Kidney glomerular epithelial cell (primary cell): ENCODE measurements at regions not wholly inside any gene's neighbourhood (a gene's known extent, or its start where the extent isn't known, plus 50 kb on each side); places are given as distances from the start of the nearest gene placed in this dataset.
"Not testable (repeated sequence)": the region's sequence is repeated elsewhere in the genome, so short reads cannot be mapped to it uniquely, and the experiment has no call there.

ENCODE experiments used
- DNase-seq: peaks from one replicate; lab custom pipeline; 2025; lab: John Stamatoyannopoulos, UW

DNA sequence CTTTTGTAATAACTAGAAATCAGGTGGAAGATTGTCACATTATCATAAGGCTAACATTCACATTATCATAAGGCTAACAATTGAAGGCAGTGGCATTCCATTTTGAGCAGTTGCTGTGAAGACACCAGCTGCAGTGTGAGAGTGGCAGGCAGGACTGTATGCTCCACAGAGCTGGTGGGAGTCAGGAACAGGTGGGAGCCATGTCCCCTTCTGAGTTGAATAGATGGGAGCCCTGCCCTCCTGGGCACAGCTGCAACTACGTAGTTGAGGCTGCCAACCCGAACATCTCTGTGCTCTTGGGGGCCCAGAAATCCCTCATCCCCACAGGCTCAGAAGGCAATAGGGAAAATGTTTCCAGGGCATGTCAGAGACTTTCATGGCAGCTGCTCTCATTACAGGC is 1627.6 kb downstream of the SI start:
- DNase-seq = no peak

- DNase-seq = no peak
These were observed 1639.5 kb downstream of the SI start for GRCh38 chr3:163438760-163439159.

- DNase-seq = no peak
These were observed 1655.6 kb downstream of the SI start for GRCh38 chr3:163422671-163423070.

DNA sequence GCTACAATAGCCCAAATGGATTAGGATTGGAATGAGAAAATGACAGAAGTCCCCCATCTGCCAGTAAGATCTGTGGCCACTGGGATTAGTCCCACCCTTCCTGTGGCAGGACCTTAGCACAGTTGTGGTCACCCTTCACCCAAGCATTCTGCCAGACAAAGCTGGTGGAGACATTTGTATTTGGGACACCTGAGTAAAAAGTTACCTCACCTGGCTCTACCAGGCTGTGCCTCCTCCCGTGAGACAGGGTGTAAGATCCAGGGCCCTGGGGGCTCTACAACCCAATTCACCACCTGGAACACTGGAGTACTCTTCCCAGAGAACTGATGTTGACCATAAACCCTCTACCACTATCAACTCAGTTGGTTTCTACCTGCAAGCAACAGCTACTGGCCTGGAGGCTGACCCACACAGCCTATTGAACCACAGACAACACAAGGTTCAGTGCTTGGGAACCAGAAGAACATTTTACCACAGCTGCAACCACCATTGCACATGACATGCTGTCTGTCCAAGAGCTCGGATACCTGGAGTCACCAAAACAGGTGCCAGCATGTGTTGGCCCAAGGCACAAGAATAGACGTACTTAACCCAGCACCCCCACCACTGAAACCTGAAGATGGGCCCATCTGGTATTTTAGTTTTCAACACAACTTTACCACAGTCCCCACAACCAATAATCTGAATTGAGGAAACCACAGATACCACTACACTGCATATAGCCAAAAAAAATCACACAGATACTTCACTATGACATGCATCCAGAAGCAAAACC is 1686.7 kb downstream of the SI start:
- no peak for DNase-seq

DNA sequence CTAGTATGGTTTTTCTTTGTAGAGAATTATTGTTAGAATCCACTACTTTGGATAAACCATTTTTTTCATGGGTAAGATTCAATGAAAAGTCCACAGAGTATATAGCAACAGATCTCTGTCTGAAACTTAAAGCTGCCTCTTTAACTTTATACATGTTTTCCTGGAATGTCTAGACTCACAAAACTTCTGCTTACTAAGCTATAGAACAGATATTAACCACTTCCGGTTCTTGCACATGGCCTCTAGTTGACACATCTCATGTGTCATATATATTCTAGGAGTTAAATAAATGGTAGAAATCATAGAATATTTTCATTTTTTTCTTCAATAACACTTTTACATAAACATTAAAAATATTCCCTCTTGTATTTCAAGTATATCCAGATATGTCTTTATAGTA is 1693.9 kb downstream of the SI start:
- DNase-seq = no peak

GRCh38 chr3:163382183-163382582 is 1696.1 kb downstream of the SI start:
- DNase-seq = no peak

GRCh38 chr3:163368168-163368567 is 1710.1 kb downstream of the SI start:
- DNase-seq = no peak

DNA sequence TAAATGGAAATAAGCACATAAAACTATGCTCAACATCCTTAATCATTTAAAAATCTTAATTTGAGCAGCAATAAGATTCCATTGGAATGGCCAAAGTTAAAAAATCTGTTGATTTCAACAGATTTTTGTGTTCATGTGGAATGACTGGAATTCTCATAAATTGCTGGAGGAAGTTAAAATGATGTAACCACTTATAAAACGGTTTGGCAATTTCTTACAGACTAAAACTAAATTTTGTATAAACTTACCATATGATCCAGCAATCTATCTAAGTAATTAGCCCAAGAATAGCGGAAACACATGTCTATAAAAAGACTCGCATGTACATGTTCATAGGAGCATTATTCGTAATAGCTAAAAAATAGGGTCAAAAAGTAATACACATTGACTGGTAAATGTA is 1713.6 kb downstream of the SI start:
- DNase-seq = no peak

DNA sequence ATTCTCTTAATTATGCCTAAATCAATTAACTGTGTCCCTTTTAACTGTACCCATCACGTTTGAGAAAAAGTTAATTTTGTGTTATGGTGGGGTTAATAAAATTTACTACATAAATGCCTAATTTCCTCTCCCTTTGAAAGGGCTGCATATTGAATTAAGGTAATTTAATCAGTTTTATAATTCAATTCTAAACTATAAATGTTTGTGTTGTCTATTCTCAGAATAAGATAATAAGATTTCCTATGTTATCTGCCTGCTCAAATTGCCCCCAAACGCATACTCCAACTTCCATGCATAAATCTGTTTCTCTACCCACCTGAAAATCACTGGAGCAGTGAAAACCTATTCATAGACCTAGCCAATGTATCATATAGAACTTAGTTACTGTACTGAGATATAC is 1716.1 kb downstream of the SI start:
- no peak for DNase-seq

DNA sequence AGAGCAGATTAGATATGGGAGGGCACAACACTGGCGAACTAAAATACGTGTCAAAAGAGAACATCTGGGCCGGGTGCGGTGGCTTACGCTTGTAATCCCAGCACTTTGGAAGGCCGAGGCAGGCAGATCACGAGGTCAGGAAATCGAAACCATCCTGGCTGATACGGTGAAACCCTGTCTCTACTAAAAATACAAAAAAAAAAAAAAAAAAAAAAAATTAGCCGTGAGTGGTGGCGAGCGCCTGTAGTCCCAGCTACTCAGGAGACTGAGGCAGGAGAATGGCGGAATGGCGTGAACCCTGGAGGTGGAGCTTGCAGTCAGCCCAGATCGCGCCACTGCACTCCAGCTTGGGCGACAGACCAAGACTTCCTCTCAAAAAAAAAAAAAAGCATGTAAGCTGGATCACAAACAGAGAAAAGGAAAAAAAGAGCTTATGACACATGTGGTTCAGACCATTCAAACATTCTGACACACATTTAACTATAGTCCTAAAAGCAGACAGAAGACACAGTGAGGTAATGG is 1716.9 kb downstream of the SI start:
- not testable (repeated sequence) for DNase-seq

DNA sequence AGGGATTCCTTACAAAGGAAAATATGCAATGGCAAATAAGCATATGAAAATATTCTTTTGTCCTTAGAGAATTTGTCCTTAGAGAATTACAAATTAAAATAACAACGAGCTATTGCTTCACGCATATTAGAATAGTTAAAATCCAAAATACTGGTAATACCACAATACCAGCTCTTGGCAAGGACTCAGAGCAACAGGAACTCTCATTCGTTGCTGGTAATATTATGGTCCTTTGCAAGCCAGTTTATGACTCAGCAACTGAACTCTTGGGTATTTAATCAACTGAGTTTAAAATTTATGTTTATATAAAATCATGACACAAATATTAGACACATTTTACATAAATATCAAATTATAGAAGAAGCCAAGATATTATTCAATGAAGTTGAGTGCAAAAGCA is 1730.4 kb downstream of the SI start:
- no peak for DNase-seq

DNA sequence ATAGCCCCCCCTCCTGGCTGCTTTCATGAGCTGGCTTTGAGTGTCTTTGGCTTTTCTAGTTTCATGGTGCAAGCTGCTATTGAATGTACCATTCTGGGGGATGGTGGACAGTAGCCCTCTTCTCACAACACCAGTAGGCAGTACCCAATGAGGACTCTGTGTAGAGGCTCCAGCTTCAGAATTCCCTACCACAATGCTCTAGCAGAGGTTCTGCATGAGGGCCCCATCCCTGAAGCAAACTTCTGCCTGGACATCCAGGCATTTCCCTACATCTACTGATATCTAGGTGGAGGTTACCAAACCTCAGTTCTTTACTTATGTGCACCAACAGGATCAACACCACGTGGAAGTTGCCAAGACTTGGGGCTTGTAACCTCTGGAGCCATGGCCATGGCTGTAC is 1742.9 kb downstream of the SI start:
- DNase-seq = no peak

GRCh38 chr3:163328680-163329079 is 1749.6 kb downstream of the SI start:
- no peak for DNase-seq

DNA sequence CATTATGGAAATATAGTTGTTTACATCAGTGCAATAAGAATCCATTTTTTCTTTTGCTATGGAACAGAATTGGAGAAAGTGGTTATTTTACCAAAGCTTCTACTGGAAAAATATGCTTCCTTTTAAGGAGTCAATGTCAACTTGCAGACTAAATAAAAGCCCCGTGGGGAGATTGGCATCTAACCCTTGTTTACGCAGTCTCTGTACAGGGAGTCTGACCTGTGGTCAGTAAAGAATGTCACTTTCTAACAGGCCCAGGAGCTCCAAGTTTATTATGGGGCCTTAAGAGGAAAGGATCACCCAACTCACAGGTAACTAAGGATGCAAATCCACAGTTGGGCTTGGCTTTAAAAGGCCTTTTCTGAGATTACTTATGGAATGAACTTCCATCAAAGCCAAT is 1751.2 kb downstream of the SI start:
- DNase-seq = no peak

DNA sequence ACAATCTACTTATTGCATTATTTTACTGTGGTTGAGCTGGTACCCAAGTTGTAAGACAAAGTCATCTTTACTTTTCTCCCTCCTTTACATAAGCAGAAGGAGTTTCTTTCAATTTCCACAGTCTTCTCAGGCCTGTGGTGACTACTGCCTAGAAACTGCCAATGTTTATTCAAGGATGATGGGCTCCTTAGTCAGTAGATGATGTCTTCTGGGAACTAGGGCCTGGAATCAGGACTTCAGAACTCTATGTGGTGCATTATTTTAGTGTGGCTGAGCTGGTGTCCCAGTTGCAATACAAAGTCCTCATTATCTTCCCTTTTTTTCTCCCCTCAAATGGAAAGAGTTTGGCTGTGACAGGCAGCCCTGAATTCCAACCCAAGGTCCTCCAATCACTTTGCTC is 1762.5 kb downstream of the SI start:
- no peak for DNase-seq

DNA sequence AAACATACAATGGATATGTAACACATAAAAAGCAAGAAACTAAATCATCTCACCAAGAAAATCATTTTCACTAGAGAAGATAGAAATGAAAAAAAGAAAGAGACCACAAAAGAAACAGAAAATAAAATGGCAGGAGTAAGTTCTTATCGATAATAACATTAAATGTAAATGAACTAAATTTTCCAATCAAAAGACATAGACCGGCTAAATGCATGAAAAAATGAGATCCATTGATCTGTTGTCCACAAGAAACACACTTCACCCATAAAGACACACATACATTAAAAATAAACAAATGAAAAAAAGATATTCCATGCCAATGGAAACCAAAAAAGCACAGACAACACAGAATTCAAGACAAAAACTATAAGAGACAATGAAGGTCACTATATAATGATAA is 1771.9 kb downstream of the SI start:
- no peak for DNase-seq

GRCh38 chr3:163273694-163274093 is 1777.1 kb downstream of the OTOL1 start:
- DNase-seq = no peak

DNA sequence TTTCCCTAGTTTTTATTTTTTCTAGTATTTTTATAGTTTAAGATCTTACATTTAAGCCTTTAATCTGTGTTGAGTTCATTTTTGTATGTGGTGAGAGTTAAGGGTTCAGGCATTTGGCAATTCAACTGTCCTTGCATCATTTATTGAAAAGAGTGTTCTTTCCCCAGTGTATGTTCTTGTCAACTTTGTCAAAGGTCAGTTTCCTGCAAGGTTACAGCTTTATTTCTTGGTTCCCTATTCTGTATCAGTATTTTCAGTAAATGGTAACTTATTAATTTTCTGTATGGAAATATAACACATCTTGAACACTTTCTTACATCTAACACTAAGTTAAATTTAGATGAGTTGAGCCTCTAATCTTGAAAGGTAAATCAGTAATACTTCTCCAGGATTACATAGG is 1770.1 kb downstream of the OTOL1 start:
- DNase-seq = no peak

DNA sequence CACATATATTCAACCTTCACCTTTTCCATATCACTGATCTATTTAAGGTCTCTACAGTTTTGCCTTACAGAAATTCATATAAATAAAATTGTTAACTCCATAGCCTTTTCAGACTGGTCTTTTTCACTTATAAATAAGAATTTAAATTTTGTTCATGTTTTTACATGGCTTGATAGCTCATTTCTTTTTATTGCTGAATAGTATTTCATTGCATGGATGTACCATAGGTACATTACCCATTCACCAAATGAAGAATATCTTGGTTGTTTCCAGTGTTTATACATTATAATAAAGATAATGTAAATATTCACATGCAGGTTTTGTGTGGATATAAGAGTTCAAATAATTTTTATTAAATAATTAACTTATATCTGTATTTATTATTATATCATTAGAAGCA is 1765.0 kb downstream of the OTOL1 start:
- DNase-seq = no peak

- no peak for DNase-seq
These were observed 1764.4 kb downstream of the OTOL1 start for GRCh38 chr3:163261056-163261455.

DNA sequence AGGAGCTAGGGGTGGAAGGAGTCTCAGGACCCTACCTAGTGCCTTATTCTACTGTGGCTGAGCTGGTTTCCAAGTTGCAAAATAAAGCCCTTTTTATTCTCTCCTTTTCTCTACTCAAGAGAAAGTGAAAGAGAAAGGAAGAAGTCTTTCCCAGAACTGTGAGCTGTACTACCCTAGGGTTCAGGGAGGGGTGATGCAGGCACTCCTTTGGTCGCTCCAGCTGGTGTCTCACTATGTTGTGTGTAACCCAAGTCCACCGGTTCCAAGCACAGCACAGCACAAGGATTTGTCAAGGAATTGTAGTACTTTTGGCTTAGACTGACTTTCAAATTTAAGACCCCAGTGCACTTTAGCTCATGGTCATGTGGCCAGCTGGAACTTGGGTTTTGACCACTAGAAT is 1721.7 kb downstream of the OTOL1 start:
- no peak for DNase-seq

DNA sequence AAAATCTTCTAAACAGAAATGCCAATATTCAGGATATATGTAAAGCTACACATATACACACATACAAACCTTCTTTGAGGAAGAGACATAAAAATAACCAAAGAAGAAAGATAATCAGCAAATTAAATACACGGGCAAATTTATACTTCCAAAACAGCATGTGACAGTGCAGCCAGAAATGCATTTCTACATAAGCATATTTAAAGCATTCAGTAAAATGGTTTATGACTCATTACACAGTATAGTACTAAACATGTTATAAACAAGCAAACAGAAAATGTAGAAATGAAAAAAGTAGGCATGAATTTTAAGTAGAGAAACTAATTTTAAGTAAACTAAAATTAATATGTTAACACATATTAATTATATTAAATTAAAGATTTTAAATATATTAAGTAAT is 1717.2 kb downstream of the OTOL1 start:
- no peak for DNase-seq

GRCh38 chr3:163196815-163197374 is 1700.3 kb downstream of the OTOL1 start:
- DNase-seq = no peak

GRCh38 chr3:163196245-163196644 is 1699.6 kb downstream of the OTOL1 start:
- no peak for DNase-seq
